ENCODE measurements at regions not wholly inside any gene's neighbourhood (a gene's known extent, or its start where the extent isn't known, plus 50 kb on each side); places are given as distances from the start of the nearest gene placed in this dataset.

- DNase-seq: no peak
These were observed 225.9 kb downstream of the TBXT start for GRCh38 chr6:165941786-165942185.

- no peak for DNase-seq
These were observed 226.3 kb downstream of the TBXT start for GRCh38 chr6:165941249-165941775.

- no peak for DNase-seq
These were observed 227.3 kb downstream of the TBXT start for GRCh38 chr6:165940366-165940765.

DNA sequence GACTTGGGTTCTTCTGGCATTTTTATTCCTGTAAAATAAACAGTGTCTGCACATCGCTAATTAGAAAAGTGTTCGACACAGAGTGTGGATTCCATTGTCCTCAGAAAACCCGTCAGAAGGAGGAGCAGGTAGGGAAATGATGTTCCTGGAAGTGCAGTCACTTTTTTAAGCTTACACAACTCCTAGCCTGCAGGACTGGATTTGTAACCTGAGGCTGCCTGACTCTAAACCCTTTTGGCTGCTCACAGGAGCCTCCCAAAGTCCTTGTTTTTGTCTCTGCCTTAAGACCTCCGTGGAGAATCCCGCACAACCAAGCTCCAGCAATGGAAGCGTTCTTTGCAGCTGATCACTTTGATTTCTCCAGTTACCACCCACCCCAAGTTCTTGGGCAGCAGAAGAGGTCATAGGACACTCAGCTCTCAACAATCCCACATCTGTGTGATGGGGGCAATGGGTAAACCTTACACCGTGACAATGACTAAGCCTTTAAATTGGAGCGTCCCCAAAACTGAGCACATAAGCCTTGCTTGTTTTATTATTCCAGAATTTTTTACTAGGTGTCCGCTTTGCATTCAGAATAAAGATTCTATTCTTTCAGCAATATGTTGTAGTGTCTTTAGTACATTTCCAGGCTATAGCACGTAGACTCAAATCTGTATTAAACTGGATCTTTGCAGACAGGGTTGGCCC, 227.9 kb downstream of the TBXT start:
- no peak for DNase-seq

- no peak for DNase-seq
These were observed 228.6 kb downstream of the TBXT start for GRCh38 chr6:165939047-165939446.

DNA sequence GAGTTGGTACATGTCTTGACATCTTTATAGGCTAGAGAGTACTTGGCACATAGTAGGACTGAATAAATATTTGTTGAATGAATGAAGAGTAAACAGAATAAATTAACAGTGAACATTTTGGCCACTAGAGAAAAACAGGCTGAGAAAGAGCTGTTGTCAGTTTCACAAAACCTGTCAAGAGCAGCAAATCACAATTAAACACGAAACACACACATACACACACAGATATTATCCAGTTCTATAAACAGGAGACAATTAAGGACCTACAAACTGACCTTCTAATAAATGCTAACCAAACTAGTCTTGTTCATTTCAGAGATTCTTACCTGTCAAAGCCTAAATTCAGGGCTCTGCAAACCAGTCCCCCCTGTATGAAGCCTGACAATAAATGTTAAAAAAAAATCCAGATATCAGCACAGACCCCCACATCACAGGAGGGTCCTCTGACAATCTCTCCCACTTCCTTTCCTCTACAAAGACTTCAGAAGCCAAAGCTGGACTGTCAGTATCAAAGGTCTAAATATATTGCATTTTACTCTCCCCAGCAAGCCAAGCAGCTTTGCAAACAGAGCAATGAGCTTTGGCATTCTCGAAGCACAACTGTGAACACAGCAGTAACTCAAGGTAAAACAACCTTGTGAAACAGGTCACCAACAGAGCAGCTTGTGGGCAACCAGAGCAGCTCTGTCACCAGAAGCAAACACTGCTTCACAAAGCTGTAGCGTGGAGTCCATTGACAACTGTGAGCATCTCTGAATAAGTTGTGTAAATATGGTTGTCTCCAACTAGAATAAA, 229.9 kb downstream of the TBXT start:
- no peak for DNase-seq

GRCh38 chr6:165936660-165937059, 231.0 kb downstream of the TBXT start:
- DNase-seq: no peak

- DNase-seq: no peak
These were observed 231.6 kb downstream of the TBXT start for GRCh38 chr6:165936096-165936495.

- DNase-seq: no peak
These were observed 236.0 kb downstream of the TBXT start for GRCh38 chr6:165931675-165932074.

GRCh38 chr6:165930668-165931214, 236.9 kb downstream of the TBXT start:
- no peak for DNase-seq

- no peak for DNase-seq
These were observed 238.0 kb downstream of the TBXT start for GRCh38 chr6:165929607-165930006.

DNA sequence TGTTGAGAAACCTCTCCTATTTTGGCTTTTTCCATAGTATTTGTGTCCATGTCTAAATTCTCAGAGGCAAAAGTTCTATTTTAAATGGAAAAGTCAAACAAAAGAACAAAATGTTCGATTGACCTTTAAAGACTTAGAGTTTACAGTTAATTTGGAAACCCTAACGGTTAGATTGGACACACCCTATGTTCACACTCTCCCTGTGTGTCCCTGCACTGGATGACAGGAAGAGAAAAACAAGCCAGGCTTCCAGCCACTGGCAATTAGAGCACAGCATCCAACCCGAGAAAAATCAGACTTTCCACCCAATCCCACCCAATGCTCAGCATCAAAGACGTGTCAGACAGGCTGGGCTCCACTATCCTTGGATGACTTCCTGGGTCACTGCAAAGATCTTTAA, 241.3 kb downstream of the TBXT start:
- no peak for DNase-seq

GRCh38 chr6:165925474-165926156, 242.0 kb downstream of the TBXT start:
- DNase-seq: no peak

GRCh38 chr6:165922309-165922794, 245.3 kb downstream of the TBXT start:
- no peak for DNase-seq

DNA sequence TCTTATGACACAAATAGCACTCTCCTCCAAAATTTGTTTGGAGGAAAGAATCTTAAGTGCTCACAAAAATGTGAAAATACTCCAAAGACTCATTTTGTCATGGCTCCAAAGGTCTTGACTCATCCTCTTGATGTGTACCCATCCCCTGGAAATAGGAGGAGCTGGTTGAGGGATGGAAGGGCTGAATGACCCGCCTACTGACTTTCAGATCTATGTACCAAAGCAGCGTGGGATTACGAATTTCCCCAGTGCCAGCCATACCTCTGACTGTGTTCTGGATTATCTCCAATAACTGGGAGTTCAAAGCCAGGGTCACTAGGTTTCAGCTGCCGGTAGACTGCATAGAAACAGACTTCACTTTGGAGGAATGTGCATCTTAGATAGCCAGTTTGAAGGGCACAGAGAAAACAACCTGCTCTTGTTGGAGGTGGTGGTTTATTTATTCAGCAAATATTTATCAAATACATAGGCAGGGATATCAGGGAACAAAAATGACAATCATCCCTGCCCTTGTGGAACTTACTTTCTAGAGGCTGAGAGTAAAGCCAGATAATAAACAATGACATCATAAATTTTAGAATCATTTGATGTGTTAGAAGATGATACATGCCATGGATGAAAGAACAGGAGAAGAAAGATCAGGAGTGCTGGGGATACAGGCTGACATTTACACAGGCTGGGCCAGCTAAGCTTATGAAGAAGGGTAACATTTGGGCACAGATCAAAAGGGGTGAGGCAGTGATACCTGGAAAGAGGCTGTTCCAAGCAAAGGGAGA, 246.6 kb downstream of the TBXT start:
- no peak for DNase-seq

DNA sequence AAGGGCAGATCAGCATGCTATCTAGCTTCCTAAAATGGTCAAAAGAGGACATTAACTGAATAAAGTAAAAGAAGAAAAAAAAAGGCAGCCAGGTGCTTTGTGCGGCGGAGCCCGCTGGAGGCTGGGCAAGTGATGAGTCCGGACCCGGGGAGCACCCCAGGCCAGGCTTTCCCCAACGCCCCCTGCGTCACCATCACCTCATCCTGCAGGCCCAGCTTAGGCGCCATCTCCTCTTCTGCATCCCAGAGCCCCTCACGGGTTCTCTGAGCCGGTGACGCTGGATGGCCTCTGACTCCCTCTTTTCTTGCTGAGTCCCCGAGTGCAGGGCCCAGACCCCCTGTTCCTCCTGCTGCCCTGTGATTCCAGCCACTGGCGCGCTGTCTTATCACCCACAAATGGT, 250.1 kb downstream of the TBXT start:
- DNase-seq: no peak

- DNase-seq: no peak
These were observed 252.2 kb upstream of the PDE10A start for GRCh38 chr6:165915022-165915770.

DNA sequence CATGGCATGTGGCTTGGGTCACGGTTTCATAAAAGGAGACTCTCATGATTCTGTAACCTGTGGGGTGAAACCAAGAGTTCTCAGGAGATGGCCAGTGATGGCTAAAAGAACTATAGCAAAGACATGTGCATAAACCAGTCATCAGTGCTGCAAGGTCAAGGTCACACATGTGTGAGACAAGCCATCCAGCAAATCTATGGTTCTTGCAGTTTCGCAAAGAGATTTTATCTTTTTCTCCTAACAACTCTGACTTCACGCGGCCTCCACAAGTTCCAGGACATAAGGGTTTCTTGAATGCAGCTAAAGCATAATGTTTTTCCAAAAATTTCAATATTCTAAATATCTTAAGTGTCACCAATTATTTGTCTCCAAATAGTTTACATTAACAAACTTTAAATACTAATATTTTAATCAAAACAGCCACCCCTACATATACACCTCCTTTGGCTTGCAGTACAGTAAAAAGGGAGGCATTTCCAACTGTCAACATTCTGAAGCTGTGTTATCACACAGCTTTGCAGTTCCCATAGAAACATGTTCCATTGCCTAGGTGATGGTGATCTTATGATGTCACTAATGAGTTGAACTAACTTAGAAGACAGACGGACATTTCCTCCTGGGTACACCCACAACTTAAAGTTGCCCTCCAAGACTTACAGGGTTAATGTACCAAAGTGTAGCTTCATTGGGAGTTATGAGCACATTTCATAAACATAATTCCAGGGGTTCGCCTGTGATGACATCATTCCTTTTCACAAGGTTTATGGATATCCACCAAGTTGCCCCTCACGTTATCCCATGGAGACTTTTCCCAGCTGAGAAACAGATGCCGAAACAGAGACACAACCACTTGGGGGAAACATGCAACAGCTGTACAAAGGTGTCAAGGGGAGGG, 250.9 kb upstream of the PDE10A start:
- no peak for DNase-seq

- DNase-seq: no peak
These were observed 247.3 kb upstream of the PDE10A start for GRCh38 chr6:165910184-165910966.

DNA sequence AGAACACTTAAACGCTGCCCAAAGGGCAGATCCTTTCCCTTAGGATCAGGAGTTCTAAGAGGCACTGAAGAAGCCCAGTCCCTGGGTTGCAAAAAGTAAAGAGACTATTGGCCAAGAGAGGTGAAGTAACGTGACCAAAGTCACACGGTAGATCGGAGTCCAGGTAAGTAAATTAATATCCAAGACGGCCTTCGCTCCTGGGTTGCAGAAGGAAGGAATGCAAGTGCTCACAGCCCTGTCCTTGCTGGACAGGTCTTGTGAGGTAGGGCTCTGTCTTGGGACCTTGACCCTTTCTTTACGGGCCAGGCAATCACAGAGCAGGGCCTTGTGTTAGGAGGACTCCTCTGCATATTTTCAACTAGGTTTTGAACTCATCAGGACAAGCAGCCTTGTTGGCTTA, 243.7 kb upstream of the PDE10A start:
- DNase-seq: no peak

Measured in CD4-positive, alpha-beta T cell treated with Interleukin-15 for 1 hour (primary cell).